ENCODE measurements at regions not wholly inside any gene's neighbourhood (a gene's known extent, or its start where the extent isn't known, plus 50 kb on each side); places are given as distances from the start of the nearest gene placed in this dataset. TPM values are rescaled to one million over a fixed set of nuclear protein-coding genes. Genes with fewer than 3 reads are reported as not detected.

DNA sequence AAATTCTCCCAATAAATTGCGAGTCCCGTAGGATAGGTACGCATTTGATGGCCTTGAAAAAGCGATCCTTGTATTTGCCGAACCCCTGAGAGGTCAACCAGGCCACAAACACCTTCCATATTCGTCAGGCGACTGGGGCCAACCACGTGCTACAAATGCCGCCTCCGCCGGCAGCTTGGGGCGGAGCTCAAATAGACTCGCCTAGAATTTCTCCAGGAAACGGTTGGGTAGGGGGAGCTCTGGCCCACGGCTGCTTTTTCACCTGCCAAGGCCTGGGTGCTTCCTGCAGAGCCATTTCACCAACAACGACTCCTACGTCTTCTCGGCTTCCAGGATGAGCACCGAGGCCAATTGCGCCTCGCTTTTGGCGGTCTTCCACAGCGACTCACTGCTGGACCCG is 53.4 kb upstream of the KIF5B start:
- no peak overlapping the region for H3K27ac ChIP-seq (ENCODE audit: low read depth, low read length, poor library complexity, severe bottlenecking)
- no peak overlapping the region for H3K4me3 ChIP-seq (ENCODE audit: low read depth, low read length, poor library complexity, severe bottlenecking)
- BruUV-seq (replicated peaks) = no TSS peak
- TF ChIP-seq, protein P1, sequence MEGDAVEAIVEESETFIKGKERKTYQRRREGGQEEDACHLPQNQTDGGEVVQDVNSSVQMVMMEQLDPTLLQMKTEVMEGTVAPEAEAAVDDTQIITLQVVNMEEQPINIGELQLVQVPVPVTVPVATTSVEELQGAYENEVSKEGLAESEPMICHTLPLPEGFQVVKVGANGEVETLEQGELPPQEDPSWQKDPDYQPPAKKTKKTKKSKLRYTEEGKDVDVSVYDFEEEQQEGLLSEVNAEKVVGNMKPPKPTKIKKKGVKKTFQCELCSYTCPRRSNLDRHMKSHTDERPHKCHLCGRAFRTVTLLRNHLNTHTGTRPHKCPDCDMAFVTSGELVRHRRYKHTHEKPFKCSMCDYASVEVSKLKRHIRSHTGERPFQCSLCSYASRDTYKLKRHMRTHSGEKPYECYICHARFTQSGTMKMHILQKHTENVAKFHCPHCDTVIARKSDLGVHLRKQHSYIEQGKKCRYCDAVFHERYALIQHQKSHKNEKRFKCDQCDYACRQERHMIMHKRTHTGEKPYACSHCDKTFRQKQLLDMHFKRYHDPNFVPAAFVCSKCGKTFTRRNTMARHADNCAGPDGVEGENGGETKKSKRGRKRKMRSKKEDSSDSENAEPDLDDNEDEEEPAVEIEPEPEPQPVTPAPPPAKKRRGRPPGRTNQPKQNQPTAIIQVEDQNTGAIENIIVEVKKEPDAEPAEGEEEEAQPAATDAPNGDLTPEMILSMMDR (conservative IDR thresholded peaks at IDR 0.05; ENCODE audit: low read length) = no peak
- TF ChIP-seq EZH2phosphoT487 (IDR thresholded peaks at IDR 0.05; ENCODE audit: borderline replicate concordance, low read depth, low read length) = no peak
- H4K20me1 ChIP-seq (ENCODE audit: insufficient read depth, low read length) = no peaks in the 10 kb centered on the region
- H2AFZ ChIP-seq (ENCODE audit: low read length) = no peak overlapping the region
- H3K4me1 ChIP-seq (ENCODE audit: insufficient read depth, low read length, poor library complexity, severe bottlenecking) = no peaks in the 10 kb centered on the region
- no peaks in the 10 kb centered on the region for H3K36me3 ChIP-seq (ENCODE audit: insufficient read depth, low read length)
- no peak overlapping the region for H3K4me2 ChIP-seq (ENCODE audit: low read length)
- POLR2A ChIA-PET = interaction anchor here (0.6 kb wide), 1 partner anchor 110 kb away, joined by 3 read pairs; no protein-coding TSS in a partner anchor
- no peaks in the 10 kb centered on the region for H3K79me2 ChIP-seq (ENCODE audit: insufficient read depth, low read depth, low read length)
- CTCF ChIA-PET (ENCODE audit: unreplicated experiment) = no interaction called here
- intact Hi-C loops (cut with micrococcal nuclease; ENCODE audit: unreplicated experiment) = no loop called here
- H3K9me2 ChIP-seq (ENCODE audit: insufficient read depth, low read length) = no peaks in the 10 kb centered on the region
- H3K9me3 ChIP-seq (ENCODE audit: low read length) = no peaks in the 10 kb centered on the region
- no peak for DNase-seq (ENCODE audit: low spot score)

Small RNAs in the stretch of these regions (small RNA-seq; reads per million reads assigned to genes)
- not detected for gene AL161932.1
- not detected for gene RNU7-22P

Measured in OCI-LY7 (cell line).